ENCODE measurements at regions not wholly inside any gene's neighbourhood (a gene's known extent, or its start where the extent isn't known, plus 50 kb on each side); places are given as distances from the start of the nearest gene placed in this dataset.
A peak's percentile ranks its signal among the peaks of the same experiment; 100 is the strongest.
"Not testable (repeated sequence)": the region's sequence is repeated elsewhere in the genome, so short reads cannot be mapped to it uniquely, and the experiment has no call there.

DNA sequence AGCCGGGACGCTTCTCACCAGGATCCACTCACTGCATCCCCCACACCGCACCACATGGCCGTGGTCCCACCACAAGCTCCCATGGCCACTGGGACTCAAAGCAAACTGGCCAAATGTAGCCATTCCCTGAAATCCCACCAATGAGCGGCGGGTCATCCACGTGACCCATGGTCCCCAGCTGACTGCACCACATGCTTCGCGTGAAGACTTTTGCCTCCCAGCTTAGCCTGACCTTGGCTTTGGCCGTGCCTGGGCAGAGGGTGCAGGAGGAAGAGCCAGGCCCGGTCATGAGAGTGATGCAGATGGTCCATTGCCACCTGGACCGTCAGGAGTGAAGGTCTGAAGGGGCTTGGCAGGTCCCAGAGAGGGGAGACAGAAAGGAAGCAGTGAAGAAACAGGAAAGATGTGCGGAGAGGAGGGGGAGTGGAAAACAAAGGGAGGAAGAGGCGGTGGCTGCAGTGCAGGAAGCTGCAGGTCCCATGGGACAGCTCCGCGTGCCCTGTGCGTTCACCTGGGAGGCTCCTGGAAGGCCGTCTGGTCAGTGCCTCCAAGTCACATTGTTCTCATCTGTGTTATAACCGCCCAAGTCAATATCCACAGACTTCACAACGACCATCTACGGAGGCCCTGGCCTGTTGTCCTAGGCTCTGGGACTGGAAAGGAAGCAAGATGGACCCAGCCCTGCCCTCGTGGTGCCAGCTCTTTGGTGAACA is 167.8 kb upstream of the AJAP1 start:
- ATAC-seq = no peak
- intact Hi-C loops (cut with DNase I) = no loop called here
- DNase-seq (ENCODE audit: missing footprints) = no peak

DNA sequence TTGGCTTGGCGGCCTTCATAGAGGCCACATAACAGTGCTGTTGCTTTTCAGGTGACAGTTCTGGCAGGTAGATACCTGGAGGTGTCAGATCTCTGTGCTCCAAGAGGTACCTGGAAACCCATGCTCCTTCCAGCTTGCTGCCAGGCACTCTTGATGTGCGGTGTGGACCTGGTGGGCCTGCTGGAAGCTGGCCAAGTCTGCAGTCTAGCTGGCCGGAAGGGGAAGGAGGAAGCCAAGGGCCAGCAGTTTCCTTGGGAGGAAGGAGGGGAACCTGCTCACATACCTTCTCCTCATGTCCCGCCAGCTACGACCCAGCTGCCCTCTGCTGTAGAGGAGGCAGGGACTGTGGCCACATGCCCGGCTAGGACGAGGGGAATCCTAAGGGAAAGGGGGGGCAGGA is 166.4 kb upstream of the AJAP1 start:
- ATAC-seq = no peak
- intact Hi-C loops (cut with DNase I) = no loop called here
- no peak for DNase-seq (ENCODE audit: missing footprints)

DNA sequence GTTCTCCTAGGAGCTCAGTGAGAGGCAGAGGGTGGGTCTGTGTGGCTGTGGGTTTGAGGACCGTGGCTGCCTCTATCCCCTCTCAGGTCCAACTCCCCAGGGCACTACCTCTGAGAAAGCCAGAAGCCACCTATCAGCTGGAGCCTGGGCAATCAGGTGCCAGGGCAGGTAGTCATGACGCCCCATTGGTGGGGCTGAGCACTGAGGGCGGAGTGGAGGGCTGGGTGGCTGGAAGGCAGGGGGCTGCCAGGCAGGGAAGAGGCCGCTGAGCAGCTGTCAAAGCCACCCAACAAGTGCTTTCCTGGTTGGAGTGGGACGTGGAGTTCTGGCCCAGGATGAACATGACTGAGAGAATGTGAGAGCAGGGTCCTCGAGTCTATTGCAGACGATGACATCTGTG is 164.9 kb upstream of the AJAP1 start:
- intact Hi-C loops (cut with DNase I) = no loop called here
- DNase-seq (ENCODE audit: missing footprints) (no peak), ATAC-seq (no peak)

DNA sequence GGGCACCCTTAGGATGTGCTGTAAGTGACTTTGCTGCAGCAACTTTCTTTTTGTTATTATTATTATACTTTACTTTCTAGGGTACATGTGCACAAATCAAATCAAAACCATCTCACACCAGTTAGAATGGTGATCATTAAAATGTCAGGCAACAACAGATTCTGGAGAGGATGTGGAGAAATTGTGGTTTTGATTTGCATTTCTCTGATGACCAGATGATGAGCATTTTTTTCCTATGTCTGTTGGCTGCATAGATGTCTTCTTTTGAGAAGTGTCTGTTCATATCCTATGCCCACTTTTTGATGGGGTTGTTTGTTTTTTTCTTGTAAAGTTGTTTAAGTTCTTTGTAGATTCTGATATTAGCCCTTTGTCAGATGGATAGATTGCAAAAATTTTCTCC is 164.4 kb upstream of the AJAP1 start:
- intact Hi-C loops (cut with DNase I) = loop anchor here (5.0 kb wide), 1 partner anchor 578 kb away; no protein-coding TSS in a partner anchor
- not testable (repeated sequence) for ATAC-seq; DNase-seq (ENCODE audit: missing footprints)

DNA sequence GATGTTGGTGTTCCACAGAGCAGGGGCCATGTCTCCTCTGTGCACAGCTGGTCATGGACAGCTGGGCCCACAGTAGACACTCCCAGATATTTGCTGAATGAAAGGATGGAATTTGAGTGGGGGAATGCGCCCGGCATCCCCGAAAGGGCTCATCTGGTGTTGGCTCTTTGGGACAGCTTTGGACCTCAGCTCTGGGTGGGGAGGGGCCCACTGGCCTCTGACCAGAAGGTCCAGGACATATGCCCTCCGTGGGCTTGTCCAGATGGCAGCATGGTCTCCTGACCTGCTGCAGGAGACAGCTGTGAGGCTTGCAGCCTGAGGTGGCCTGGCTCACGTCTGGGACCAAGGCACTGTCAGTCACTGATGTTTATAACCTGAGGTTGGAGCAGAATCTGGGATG is 160.4 kb upstream of the AJAP1 start:
- intact Hi-C loops (cut with DNase I) = loop anchor here (5.0 kb wide), 1 partner anchor 582 kb away; no protein-coding TSS in a partner anchor
- no peak for ATAC-seq
- DNase-seq (ENCODE audit: missing footprints) = no peak

DNA sequence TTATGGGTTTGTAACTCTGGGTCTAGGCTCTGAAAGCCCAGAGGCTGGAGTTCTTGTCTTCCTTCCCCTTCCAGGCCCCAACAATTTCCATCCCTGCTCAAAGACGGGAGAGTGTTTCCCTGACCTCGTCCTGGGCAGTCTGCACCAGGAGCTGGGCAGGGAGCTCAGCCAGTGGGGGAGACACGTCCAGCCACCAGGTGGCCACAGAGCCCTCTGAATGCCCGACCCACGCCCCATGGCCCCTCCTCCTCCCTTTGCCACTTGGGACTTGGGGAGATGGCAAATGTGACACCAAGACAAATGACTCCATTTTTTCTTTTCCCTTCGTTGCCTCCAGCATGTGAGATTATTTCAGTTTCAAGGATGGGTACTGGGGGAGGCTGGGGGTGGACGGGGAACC is 159.9 kb upstream of the AJAP1 start:
- intact Hi-C loops (cut with DNase I) = loop anchor here (5.0 kb wide), 1 partner anchor 582 kb away; no protein-coding TSS in a partner anchor
- ATAC-seq (peak; percentile 50), DNase-seq (ENCODE audit: missing footprints) (no peak)

DNA sequence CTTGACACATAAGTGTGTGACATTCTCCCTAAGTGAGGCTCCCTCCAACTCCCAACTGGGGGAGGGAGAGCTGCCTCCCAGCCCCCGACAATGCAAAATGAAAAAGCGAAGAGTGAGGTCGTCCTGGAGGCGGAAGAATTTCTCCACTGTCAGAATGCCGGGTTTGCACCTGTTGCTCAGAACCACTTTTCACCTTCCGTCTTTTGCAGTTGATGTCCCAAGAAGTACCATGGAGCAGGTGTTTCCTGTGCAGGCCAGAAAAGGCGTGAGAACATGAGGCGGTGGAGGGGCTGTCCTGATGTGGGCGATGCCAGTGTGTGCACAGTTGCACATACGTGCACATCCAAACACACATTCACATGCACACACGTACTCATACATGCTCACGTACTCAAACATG is 158.6 kb upstream of the AJAP1 start:
- intact Hi-C loops (cut with DNase I) = no loop called here
- DNase-seq (ENCODE audit: missing footprints) (no peak), ATAC-seq (no peak)

DNA sequence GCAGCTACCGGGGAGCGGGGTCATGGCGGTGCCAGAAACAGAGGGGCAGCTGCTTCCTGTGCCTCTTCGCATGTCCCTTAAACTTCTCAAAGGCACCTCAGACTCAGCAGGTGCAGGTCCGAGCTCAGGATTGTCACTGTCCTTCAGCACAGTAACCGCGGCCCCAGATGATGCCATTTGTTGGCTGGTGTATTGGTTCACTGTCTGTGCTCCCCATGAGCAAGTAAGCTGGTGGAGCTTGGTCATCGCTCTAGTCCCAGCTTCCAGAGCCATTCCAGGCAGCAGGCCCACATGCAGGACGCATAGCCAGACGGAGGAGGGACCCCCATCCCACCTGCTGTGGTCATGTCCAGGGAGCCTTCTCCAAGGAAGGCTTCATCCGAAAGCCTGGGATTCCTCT is 154.0 kb upstream of the AJAP1 start:
- DNase-seq (ENCODE audit: missing footprints) (no peak), ATAC-seq (no peak)
- intact Hi-C loops (cut with DNase I) = no loop called here

DNA sequence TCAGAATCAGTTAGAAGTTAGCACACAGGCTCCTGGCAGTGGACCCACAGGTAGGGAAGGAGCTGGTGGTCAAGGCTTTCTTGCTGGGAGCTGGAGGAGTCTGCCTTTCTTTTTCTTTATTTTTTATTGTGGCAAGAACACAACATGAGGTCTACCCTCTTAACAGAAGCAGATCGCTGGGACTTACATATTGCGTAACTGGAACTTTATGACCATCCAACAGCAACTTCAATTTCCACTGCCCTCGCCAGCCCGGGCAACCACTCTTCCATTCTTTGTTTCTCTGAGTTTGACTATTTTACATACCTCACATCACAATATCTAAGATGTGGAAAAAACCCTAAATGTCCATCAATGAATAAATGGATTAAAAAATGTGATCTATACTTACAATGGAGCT is 147.8 kb upstream of the AJAP1 start:
- intact Hi-C loops (cut with DNase I) = no loop called here
- ATAC-seq (no peak), DNase-seq (ENCODE audit: missing footprints) (no peak)

DNA sequence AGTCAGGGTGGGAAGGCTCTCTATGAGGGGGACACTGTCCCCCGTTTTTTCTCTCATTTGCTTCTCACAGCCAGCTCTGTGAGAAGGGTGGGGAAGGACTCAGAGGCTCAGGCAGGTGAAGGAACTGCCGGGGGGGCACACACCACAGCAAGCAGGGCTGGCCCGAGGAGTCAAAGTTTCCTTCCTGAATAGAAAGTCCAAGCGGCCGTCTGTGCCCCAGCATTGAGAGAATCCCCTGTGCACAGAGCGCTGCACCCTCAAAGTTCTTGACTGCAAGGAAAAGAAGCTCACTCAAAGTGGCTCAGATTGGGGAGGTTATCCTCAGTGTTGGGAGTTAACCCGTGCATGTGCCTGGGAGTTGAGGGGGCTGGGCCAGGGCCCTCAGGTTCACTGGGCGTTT is 145.2 kb upstream of the AJAP1 start:
- ATAC-seq (no peak), DNase-seq (ENCODE audit: missing footprints) (no peak)
- intact Hi-C loops (cut with DNase I) = no loop called here

DNA sequence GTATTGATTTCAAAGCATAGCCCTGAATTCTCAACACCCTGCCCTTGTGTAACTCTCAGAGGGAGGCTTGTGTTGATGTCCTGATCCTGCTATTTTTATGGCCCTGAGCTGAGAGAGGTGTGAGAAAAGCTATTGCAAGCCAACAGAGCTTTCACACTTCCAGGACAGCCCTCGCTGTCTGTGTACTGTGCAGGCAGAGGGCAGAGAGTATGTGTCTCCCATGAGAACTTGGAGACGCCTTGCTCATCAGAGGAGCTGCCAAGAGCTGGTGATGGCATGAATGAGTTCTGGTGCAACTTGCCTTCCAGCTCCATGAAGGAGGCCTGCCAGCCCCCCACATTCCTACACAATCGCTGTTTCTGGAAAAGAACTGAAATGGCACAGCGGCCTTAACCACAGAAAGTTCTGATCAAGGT is 144.1 kb upstream of the AJAP1 start:
- peak; percentile 69 for ATAC-seq
- intact Hi-C loops (cut with DNase I) = no loop called here
- no peak for DNase-seq (ENCODE audit: missing footprints)

DNA sequence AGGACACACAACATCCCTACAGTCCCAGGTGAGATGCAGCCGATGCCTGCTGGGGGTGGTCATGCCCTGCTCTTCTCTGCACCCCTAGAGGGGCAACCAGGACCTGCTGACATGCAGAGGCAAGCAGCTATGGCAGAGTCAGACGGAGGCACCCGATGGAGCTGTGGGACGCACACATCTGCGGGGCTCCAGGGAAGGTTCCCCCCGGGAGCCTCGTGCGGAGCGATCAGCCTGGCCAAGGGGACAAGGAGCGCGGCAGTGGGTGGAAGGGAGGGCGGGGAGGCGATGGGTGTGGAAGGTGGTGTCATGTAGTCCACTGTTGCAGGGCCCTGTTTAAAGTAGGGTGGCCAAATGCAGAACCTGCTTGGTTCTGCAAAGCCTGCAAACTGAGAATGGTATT is 143.0 kb upstream of the AJAP1 start:
- intact Hi-C loops (cut with DNase I) = no loop called here
- DNase-seq (ENCODE audit: missing footprints) = no peak
- no peak for ATAC-seq

DNA sequence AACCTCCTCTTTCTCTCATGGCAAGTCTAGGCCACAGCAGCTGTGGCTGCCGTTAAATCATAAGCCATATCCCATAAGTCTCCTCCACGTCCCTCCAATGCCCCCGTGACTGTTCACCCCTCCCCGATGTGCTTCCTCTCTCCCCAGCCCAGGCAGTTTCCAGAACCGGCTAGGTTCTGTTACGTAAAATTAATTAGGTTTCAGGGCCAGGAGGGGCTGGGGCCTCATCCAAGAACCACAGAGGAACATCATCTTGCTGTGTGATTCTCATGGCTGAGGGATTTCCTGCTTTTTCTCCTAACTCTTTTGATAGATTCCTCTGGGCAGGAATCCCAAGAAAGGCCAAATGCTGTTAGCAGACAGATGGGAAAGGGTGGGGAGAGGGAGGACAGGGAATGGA is 141.8 kb upstream of the AJAP1 start:
- intact Hi-C loops (cut with DNase I) = no loop called here
- peak; percentile 58 for DNase-seq (ENCODE audit: missing footprints)
- peak; percentile 68 for ATAC-seq

DNA sequence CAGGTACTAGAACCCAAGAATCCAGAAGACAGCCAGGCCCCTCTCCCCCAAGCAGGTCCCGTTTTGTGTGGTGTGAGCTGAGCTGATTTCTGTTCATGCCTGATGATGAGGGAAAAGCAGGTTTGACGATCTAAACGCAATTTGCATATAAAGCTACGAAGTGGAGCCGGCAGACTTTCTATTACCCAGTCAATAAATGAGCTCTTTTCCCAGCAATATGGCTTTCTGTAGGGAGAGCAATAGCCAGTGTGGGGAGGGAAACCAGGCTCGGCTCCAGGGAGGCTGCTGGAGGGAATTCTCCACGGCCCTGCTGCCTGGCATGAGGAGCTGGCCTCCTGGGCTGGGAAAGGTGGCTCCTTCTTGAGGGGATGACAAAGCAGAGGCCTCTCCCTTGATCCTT is 140.7 kb upstream of the AJAP1 start:
- DNase-seq (ENCODE audit: missing footprints) (no peak), ATAC-seq (no peak)
- intact Hi-C loops (cut with DNase I) = no loop called here

DNA sequence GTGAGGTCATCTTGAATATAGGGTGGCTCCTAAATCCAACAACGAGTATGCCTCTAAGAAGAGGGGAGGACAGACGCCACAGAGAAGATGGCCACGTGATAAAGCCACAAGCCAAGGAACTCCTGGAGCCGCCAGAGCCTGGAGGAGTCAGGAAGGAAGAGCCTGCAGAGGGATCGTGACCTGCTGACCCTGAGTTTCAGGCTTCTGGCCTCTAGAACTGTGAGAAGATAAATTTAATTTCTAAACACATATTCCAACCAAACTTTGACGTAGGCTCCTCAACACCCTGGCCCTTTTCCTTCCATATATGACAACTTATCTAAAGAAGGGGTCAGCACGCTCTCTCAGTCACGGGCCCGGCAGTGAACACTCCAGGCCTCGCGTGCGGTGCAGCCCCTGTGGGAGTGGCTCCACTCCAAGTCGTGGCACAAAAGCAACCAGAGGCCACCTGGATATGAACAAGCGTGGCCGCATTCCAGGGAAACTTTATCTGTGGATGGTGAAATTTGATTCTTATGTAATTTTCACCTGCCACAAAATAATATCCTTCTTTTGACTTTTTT is 138.6 kb upstream of the AJAP1 start:
- intact Hi-C loops (cut with DNase I) = no loop called here
- DNase-seq (ENCODE audit: missing footprints) = no peak
- no peak for ATAC-seq

DNA sequence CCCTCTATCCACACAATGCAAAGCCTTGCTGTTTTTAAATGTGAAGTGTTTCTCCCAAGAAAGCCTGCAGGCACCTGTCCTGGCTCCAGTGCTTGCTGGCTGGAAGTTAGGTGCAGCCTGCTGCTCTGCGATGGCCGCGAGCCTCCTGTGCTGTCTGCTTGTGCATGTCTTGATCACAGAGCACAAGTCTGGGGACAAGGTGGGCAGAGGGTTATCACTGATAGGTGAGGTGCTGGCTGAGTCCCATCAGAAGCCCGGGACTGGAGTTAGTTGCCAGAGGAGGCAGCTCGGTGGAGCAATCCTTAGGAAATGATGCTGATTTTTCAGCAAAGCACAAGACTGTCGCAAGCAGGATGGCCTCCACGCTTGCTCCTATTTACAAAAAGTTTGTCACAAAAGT is 137.8 kb upstream of the AJAP1 start:
- DNase-seq (ENCODE audit: missing footprints) (no peak), ATAC-seq (no peak)
- intact Hi-C loops (cut with DNase I) = no loop called here

DNA sequence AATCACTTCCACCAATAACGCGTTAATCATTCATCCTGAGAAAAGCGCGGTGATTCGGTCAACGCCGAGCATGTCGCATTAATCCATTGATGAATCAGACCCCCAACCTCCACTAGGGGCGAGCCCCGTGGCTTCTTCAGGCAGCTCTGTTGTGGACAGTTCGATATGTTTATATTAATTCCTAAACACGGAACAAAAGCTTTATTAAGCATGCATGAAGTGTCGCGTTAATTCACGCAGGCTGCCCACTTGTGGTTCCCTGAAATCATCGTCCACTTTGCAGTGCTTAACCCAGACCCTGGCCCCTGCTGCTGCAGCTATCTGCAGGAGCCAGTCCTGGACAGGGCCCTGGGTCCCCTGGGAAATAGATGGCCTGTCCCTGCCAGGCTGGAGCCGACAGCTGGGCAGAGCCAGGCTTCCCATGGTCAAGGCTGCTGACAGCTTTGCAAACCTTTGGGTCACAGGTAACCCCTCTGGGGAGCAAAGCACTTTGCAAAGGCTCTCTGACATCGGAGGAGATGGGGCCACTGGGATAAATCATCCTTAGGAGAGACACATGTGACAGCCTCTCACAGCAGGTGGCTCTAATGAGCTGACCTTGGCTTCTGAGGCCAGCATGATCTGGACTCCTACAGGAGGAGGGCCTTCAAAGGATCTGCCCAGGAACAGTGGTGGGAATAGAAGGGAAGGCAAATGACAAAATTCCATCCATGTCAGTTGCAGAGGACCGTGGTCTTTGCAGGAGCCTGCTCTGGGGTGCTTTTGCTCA is 137.0 kb upstream of the AJAP1 start:
- DNase-seq (ENCODE audit: missing footprints) = no peak
- intact Hi-C loops (cut with DNase I) = no loop called here
- ATAC-seq = no peak

DNA sequence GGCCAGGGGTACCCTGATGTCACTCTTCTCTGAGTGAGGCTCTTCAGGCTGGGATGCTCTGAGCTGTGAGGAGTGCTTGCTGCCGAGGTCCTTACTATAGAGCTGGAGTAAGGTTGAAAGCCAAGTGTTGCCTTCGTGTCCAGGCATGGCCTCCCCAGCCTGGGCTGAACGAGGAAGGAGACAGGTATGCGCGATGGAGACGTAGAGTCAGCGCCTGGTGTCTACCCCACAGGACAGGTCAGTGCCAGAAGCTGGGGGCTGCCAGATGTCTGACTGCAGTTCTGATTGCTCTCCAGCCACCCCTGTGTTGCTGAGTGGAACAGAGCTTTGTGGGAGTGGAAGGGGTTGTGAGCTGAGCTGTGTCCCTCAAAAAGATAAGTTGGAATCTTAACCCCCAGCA is 135.8 kb upstream of the AJAP1 start:
- ATAC-seq (no peak), DNase-seq (ENCODE audit: missing footprints) (no peak)
- intact Hi-C loops (cut with DNase I) = no loop called here

DNA sequence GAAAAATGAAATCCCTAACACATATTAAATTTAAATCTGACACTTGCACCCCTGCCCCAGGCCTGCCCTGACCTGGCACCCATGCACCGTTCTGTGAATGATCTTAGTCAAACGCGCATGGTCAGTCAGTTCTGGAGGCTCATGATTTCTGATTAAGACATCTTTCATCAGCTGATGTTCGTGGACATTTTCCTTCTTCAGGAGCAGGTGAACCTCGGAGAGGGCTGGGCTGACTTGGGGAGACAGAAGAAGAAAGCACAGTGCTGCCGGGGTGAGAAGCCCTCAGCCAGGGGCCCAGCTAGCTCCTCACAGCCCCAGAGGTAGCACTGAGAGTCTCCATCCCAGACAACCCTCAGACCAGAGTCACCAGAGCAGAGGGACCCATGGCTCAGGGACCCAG is 134.5 kb upstream of the AJAP1 start:
- DNase-seq (ENCODE audit: missing footprints) = no peak
- intact Hi-C loops (cut with DNase I) = no loop called here
- ATAC-seq = no peak

DNA sequence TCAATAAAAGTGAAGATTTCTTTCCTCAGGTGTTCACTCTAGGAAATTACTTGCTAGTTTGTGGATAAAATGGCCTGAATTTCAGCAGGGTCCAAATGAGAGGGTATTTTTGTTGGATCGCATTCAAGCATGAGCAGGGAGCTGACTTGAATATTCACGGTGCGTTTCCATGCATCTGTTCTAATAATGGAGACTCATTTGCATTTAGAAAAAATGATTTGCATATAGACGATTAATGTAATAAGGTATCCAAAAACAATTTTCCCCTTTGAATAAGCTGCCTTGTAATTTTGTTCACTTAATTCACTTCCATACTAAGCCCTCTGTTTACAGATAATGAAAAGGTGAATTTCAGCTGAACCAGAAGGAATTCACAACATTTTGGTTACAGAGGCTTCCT is 130.9 kb upstream of the AJAP1 start:
- intact Hi-C loops (cut with DNase I) = no loop called here
- ATAC-seq = no peak
- DNase-seq (ENCODE audit: missing footprints) = no peak
